Activated T-helper 2 cell treated with anti-CD3 and anti-CD28 coated beads, Interferon-gamma antibody, Interleukin-2, Interleukin-4, amounts not matched to agents 10 μg/mL and 5 μg/mL and 100 μg/mL, durations not matched to agents 14 hours and 24 hours and 36 hours (primary cell): ENCODE measurements at regions not wholly inside any gene's neighbourhood (a gene's known extent, or its start where the extent isn't known, plus 50 kb on each side); places are given as distances from the start of the nearest gene placed in this dataset.

Source experiments
- DNase-seq: peaks from one replicate; pipeline ENCODE4 v3.0.0; 2021; ENCODE audit warnings: low spot score
- H3K27ac Mint-ChIP-seq: one replicate; pipeline ENCODE4 v1.8.0; 2021; ENCODE audit warnings: mixed read lengths
- H3K27me3 Mint-ChIP-seq: one replicate; pipeline ENCODE4 v1.8.0; 2021; ENCODE audit warnings: low read depth, mixed read lengths
- H3K36me3 Mint-ChIP-seq: one replicate; pipeline ENCODE4 v1.8.0; 2021; ENCODE audit warnings: low read depth, mixed read lengths
- H3K4me1 Mint-ChIP-seq: one replicate; pipeline ENCODE4 v1.8.0; 2021; ENCODE audit warnings: low read depth, mixed read lengths
- H3K4me3 Mint-ChIP-seq: one replicate; pipeline ENCODE4 v1.8.0; 2021; ENCODE audit warnings: low read depth, mild to moderate bottlenecking, moderate library complexity, mixed read lengths
- H3K9me3 Mint-ChIP-seq: one replicate; pipeline ENCODE4 v1.8.0; 2021; ENCODE audit warnings: mixed read lengths
- intact Hi-C: fragments of 100-400 bp; cut with micrococcal nuclease; formaldehyde crosslinking; loops from one replicate; pipeline ENCODE4 v1.15.1; 2023

DNA sequence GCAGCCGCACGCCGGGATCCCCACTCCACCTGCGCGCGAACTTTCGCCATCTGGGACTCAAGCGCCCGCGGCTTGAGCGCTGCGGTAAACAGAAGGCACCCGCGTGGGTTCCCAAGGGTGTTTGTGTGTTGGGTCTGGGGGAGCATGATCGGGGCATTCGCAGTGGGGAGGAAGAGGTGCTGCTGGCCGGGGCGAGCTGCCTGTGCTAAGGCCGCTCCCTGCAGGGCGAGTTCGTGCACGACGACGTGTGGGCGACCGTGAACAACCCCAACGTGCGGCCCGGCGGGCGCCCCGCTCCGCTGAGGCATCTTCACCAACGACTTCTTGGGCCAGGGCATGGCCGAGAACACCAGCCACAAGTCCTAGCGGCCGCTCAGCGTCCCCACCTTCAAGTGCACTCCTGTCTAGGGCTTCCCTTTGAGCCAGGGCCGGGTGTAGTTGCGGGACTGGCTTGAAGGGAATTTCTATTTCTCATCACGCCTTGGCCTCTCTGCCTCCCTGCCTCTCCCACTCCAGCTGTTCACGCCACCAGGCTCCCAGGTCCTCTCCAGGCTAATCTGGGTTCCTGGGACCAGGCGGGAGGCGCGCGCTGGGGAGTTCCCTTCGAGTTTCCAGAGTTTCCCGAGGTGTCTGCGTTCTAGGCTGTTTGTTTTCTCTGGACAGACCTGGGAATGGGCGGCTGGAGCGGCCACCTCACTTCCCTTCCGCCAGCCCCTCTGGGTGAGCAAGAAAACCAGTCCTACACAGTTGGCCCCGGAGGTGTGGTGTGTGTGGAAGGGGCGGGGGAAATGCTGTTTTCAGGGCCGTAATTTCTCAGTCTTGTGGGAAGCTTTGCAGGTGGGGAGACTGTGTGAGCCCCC is 417.8 kb upstream of the TMTC1 start:
- no peak overlapping the region for H3K4me3 Mint-ChIP-seq
- H3K27ac Mint-ChIP-seq: no peak overlapping the region
- no peak for DNase-seq
- no peaks in the 10 kb centered on the region for H3K36me3 Mint-ChIP-seq
- no peaks in the 10 kb centered on the region for H3K9me3 Mint-ChIP-seq
- intact Hi-C loops: no loop called here
- no peaks in the 10 kb centered on the region for H3K4me1 Mint-ChIP-seq
- peaks cover 7% of the 10 kb centered on the region for H3K27me3 Mint-ChIP-seq

DNA sequence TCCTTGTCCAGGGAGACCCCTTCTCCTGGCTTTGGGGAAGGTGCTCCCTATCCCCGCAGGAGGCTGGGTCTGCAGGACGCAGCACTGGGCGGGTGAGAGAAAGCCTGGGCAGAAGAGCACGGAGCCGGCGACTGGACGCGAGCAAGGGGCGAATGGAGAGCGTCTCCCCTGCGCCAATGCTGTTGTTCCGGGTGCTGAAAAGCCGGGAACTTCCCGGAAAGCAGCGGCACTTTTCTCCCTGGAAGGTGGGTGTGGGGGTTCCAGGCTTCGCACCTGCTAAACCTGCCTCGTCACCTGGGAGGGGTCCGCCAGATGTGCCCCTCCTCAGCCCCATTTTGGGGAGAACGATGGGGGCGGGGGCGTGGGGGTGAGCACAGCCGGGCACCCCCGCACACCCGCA is 417.1 kb upstream of the TMTC1 start:
- no peak for DNase-seq
- H3K9me3 Mint-ChIP-seq: no peaks in the 10 kb centered on the region
- H3K27ac Mint-ChIP-seq: no peak overlapping the region
- H3K4me3 Mint-ChIP-seq: no peak overlapping the region
- H3K4me1 Mint-ChIP-seq: no peaks in the 10 kb centered on the region
- no peaks in the 10 kb centered on the region for H3K36me3 Mint-ChIP-seq
- peaks cover 7% of the 10 kb centered on the region for H3K27me3 Mint-ChIP-seq
- intact Hi-C loops: no loop called here

GRCh38 chr12:30197392-30198057 is 413.8 kb upstream of the TMTC1 start:
- intact Hi-C loops: no loop called here

DNA sequence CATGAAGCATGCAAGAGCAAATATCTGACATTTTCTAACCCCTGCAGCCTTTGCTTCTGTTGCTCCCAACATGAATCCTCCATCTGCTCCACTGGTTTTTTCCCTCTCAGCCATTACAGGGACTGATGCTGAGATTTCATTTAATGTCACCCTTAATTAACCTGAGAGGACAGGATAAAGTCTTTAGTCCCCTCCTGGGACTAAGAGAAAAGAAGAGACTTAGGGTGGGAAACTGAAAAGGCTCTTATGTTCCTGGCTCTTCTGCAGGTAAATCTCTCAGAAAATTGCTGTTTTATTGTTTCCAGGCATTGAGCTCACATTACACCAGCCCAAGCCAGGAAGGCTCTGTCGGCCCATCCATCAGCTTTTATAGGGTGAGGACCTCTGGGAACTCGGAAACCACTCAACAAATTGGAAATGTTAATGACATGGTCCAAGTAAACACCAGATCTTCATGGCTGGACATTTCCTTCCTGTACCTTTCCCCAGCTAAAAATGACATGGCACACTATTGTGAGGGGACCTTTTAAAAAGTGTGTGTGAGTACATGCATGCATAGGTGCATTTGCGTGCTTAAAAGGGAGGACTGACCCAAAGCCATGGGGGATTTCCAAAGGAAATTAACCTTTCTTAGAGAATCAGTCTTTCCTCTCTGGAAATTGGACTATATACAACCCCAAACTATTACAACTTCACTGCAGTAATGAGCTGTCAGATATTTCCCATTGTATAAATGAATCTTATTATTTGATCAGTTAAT is 408.1 kb upstream of the TMTC1 start:
- DNase-seq: no peak
- Mint-ChIP-seq H3K9me3 (no peaks in the 10 kb centered on the region), H3K27me3 (no peaks in the 10 kb centered on the region), H3K4me3 (no peak overlapping the region), H3K27ac (no peak overlapping the region), H3K4me1 (no peaks in the 10 kb centered on the region), H3K36me3 (no peaks in the 10 kb centered on the region)
- intact Hi-C loops: no loop called here

More at GRCh38 chr12:30197392-30198057, 413.8 kb upstream of the TMTC1 start:
- Mint-ChIP-seq H3K27me3 (peaks cover 4% of the 10 kb centered on the region), H3K36me3 (no peaks in the 10 kb centered on the region), H3K27ac (no peak overlapping the region), H3K9me3 (no peaks in the 10 kb centered on the region), H3K4me3 (no peak overlapping the region), H3K4me1 (no peaks in the 10 kb centered on the region)
- DNase-seq: no peak

DNA sequence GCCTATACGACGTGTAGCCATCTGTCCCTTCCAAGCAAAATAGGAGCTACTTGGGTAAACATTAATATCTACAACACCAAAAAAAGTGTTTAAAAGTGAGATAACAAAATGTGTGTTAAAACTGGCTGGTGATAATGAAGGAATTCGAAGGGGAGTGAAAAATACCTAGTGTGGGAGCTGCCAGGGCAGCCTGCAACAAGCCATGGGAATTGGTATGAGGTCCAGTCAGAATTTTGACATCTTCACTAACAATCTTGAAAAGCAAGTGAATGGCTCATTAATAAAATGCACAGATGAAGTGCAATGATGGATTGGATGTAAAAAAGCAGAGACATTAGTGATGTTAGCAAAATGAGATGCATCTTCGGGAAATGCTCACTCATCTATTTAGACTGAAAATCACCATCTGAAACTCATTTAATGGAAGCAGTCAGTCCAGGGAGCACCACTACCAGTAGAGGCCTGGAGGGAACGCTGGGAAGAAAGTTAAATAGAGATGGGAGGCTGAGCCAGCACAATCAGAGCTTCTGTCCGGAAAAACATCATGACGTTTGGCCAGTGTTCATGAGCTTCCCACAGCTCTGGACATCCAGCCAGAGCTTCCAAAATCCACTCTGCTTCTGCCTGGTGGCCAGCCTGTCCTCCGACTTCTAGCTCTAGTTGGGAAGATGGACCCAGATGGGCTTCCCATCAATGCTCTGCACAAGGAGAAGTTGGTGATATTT is 405.0 kb upstream of the TMTC1 start:
- Mint-ChIP-seq H3K27me3 (no peaks in the 10 kb centered on the region), H3K27ac (no peak overlapping the region), H3K9me3 (no peaks in the 10 kb centered on the region), H3K4me3 (no peak overlapping the region), H3K36me3 (no peaks in the 10 kb centered on the region), H3K4me1 (no peaks in the 10 kb centered on the region)
- intact Hi-C loops: no loop called here
- no peak for DNase-seq

DNA sequence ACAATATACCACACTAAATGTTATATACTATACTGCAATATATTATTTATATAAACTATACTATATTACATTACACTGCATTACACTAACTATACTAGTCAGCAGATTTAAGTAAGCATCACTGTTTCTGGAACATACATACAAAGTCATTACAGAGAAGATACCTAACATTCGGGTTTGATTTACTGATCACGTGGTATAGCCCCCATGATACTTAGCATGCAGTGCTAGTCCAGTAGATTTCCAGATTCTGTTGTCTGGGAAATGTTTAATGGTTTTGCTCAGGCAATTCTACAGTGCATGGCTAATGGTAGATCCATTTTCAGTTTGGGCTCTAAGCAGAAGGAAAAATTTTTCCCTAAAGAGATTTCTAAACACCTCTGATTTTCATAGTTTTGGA is 403.7 kb upstream of the TMTC1 start:
- Mint-ChIP-seq H3K9me3 (no peaks in the 10 kb centered on the region), H3K27me3 (no peaks in the 10 kb centered on the region), H3K36me3 (no peaks in the 10 kb centered on the region), H3K27ac (no peak overlapping the region), H3K4me1 (no peaks in the 10 kb centered on the region), H3K4me3 (no peak overlapping the region)
- DNase-seq: no peak
- intact Hi-C loops: no loop called here

DNA sequence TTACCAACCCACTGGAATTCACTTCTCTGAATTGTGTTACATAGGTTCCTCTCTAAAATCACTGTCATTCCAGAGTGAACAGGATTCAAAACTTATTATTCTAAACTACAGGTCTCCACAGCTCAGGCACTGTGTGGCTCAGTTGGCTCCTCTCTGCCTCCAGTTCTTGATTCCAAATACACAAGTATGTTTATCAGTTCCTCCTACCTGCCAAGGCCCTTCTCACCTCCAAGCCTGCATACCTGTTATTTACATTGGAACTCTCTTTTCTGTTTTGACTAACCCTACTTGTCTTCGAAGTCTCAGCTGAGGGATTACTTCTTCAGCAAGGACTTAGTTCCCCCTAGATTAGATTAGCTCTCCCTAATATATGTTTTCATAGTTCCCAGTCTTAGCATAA is 397.6 kb upstream of the TMTC1 start:
- H3K4me1 Mint-ChIP-seq: no peaks in the 10 kb centered on the region
- H3K9me3 Mint-ChIP-seq: no peaks in the 10 kb centered on the region
- no peak for DNase-seq
- no peak overlapping the region for H3K27ac Mint-ChIP-seq
- no peaks in the 10 kb centered on the region for H3K27me3 Mint-ChIP-seq
- no peak overlapping the region for H3K4me3 Mint-ChIP-seq
- no peaks in the 10 kb centered on the region for H3K36me3 Mint-ChIP-seq
- intact Hi-C loops: no loop called here

GRCh38 chr12:30180602-30181001 is 396.9 kb upstream of the TMTC1 start:
- Mint-ChIP-seq H3K4me3 (no peak overlapping the region), H3K27ac (no peak overlapping the region), H3K36me3 (no peaks in the 10 kb centered on the region), H3K4me1 (no peaks in the 10 kb centered on the region), H3K27me3 (no peaks in the 10 kb centered on the region), H3K9me3 (no peaks in the 10 kb centered on the region)
- intact Hi-C loops: no loop called here
- no peak for DNase-seq

DNA sequence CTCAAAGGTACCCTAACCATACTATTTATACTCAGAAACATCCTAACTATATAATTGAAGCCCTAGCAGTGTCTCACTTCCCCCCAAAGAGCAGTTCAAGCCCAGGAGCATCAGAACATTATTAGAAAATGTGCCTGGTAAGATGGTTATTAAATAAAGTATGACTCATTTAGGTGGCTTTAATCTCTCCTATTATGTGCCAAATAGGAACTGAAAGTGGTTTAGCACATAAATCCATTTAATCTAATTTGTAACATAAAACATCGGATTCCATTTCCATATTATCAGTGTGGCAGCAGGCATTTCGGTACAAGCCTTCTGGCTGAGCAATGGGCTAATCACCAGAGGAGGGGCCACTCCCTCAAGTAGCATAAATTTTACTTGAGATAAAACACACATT is 395.2 kb upstream of the TMTC1 start:
- Mint-ChIP-seq H3K4me1 (no peaks in the 10 kb centered on the region), H3K4me3 (no peak overlapping the region), H3K27ac (no peak overlapping the region), H3K36me3 (no peaks in the 10 kb centered on the region), H3K9me3 (no peaks in the 10 kb centered on the region), H3K27me3 (no peaks in the 10 kb centered on the region)
- DNase-seq: no peak
- intact Hi-C loops: no loop called here

GRCh38 chr12:30169839-30170591 is 386.3 kb upstream of the TMTC1 start:
- DNase-seq: no peak
- Mint-ChIP-seq H3K36me3 (no peaks in the 10 kb centered on the region), H3K9me3 (no peaks in the 10 kb centered on the region), H3K4me1 (no peaks in the 10 kb centered on the region), H3K27me3 (peaks cover 4% of the 10 kb centered on the region), H3K4me3 (no peak overlapping the region), H3K27ac (no peak overlapping the region)
- intact Hi-C loops: no loop called here

- peaks cover 4% of the 10 kb centered on the region for H3K27me3 Mint-ChIP-seq
- DNase-seq: no peak
- H3K36me3 Mint-ChIP-seq: no peaks in the 10 kb centered on the region
- H3K9me3 Mint-ChIP-seq: no peaks in the 10 kb centered on the region
- intact Hi-C loops: no loop called here
- H3K4me1 Mint-ChIP-seq: no peaks in the 10 kb centered on the region
- no peak overlapping the region for H3K4me3 Mint-ChIP-seq
- no peak overlapping the region for H3K27ac Mint-ChIP-seq
Observed at GRCh38 chr12:30166006-30166795, 382.5 kb upstream of the TMTC1 start.
